GM21737 (cell line): ENCODE measurements at regions not wholly inside any gene's neighbourhood (a gene's known extent, or its start where the extent isn't known, plus 50 kb on each side); places are given as distances from the start of the nearest gene placed in this dataset.

ENCODE experiments used
- ATAC-seq: cut with Tn5 transposase; IDR thresholded peaks from one replicate; pipeline ENCODE4 v1.9.1; 2021; ENCODE audit warnings: mild to moderate bottlenecking, moderate library complexity; ENCODE audit not compliant: unreplicated experiment

DNA sequence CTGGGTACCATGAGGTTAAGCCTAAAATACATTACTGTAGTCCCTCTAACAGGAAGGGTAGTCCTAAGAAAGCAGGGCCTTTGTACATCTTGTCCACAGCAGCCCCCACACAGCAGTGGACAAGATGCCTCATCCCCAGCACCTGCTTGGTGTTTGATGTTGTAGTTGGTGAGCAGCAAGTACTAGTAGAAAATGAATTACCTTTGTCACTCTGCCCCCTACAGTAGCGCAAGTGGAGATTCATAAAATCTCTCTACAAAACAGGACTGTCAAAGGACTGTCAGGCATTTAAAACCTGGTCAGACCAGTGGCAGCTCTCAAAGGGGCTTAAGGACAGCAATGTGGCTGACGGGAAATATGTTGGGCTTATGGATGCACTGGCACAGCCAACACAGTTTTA, 122.5 kb downstream of the TMEM174 start:
- ATAC-seq = no peak

- no peak for ATAC-seq
Measured at GRCh38 chr5:73292816-73293459, 119.9 kb downstream of the TMEM174 start.

DNA sequence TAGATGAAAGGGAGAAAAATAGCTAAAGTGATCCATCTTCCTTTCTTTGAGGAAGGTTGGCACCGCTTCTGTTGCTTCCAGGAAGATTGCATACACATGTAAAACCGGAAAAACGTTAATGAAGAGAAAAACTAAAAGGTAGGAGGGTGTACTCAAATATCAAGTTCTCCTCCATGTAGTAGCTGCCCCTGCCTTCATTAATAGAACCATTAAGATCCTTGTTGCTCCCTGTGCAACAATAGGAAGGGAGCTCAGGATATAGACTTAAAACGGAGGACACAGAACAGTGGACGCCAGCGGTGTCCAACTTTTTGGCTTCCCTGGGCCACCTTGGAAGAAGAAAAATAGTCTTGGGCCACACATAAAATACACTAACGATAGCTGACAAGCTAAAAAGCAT, 118.9 kb downstream of the TMEM174 start:
- no peak for ATAC-seq

- no peak for ATAC-seq
Measured at GRCh38 chr5:73290242-73290641, 117.2 kb downstream of the TMEM174 start.

DNA sequence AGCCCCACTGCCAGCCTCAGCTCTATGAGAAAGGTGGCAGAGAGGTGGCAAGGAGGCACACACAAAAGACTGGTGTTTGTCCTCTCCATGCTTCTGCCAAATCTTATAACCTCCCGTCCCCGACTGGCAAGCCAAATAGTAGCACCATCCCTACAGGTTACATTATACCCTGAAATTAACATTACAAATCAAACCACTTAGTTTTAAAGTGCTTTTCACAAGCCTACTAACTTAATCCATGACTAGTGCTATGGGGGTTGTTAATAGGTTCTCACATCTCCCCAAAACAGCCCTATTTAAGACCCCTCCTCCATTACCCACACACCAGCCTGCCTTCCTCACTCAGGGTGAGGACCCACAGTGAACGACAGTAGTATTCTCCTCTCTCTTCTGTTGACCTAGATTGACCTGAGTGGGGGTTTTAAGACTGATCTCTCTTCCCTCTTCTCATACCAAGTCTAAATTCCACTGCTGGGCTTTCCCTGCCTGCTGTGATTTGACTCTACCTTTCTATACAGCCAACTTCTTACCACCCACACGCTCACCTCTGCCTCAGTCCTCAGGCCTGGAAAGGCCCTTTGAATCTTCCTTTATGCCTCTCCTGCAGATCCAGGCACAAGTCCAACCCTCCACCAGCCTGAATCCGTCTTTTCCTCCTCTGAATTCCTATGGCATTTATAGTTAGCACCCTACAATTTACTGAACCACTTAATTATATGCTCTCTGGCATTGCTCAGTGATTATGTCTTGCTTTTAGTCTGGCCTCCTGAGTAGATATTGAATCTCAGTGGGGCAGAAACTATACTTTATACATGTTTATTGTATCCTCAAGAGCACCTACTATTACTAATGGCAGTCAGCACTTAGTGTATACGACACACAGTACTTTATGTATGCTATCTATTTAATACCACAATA, 116.1 kb downstream of the TMEM174 start:
- no peak for ATAC-seq

DNA sequence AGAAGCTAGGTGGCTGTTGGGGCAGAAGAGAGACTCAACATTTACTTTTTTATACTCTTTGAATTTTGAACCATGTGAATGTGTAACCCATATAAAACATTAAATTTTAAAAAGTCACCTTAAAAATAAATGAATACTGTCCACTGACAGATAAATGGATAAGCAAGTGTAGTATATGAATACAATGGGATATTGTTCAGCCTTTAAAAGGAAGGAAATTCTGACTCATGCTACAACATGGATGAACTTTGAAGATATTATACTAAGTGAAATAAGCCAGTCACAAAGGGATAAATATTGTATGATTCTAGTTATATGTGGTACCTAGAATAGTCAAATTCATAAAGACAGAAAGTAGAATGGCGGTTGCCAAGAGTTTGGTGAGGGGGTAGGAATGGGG, 113.9 kb downstream of the TMEM174 start:
- ATAC-seq = no peak

DNA sequence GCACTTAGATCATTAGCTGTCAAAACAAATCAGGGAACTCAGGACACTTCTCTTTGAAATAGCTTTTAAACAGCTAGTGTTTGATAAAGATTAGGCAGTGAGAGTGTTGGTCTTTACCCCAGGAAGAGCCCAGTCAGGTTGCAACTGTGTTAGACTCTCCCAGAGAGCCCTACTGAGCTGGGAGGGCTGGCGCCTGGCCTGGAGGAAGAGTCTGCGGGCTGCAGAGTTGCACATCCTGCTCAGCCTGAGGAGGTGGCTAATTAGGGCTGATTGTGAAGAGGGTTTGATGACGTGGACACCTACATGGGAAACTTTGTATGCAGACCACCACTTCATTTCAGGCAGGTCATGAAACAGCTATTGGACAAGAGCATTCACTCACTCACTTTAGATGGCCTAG, 112.0 kb downstream of the TMEM174 start:
- no peak for ATAC-seq

DNA sequence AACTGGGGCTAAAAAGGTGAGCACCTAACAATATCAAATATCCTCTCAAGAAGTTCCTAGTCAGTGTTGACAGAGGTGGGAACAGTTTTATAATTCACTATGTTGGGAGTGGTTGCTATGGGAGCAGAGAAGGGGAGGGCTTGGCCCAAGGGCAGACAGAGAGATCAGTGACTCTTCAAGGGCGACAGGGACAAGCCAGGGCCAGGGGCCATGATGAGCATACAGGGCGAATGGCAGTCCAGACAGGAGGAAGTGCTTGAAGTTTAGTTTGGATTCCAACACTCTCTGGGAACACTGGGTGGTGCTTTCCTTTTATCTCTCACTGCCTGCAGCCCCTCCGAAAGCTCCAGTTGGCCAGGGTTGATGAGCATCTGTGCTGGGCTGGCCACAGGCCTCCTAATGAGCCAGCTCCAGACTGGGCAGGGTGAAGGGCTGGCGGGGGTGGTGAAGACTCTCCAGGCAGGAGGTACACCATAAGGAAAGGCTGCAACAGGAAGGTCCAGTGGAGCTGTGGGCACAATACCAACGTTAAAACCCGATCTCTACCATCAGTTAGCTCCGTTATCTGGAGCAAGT, 111.3 kb downstream of the TMEM174 start:
- no peak for ATAC-seq

DNA sequence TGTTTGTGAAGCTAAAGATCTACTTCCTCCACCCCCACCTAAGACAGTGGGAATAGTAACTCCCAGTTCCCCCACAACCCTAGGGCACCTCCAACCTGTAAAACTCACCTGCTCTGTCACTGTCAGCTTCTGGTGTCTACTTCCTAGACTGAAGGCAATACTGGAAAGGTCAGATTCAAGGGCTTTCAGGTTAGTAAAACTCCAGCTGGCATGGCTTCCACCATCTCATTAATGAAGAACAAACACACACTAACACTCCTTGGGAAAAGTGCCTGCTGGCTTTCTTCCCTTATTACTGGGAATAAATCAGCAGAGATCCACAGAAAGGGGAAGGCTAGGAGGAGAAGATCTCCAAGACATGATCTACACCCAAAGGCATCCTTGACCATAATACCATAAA, 109.9 kb downstream of the TMEM174 start:
- ATAC-seq = no peak

GRCh38 chr5:73282383-73282782, 109.4 kb downstream of the TMEM174 start:
- ATAC-seq = no peak

DNA sequence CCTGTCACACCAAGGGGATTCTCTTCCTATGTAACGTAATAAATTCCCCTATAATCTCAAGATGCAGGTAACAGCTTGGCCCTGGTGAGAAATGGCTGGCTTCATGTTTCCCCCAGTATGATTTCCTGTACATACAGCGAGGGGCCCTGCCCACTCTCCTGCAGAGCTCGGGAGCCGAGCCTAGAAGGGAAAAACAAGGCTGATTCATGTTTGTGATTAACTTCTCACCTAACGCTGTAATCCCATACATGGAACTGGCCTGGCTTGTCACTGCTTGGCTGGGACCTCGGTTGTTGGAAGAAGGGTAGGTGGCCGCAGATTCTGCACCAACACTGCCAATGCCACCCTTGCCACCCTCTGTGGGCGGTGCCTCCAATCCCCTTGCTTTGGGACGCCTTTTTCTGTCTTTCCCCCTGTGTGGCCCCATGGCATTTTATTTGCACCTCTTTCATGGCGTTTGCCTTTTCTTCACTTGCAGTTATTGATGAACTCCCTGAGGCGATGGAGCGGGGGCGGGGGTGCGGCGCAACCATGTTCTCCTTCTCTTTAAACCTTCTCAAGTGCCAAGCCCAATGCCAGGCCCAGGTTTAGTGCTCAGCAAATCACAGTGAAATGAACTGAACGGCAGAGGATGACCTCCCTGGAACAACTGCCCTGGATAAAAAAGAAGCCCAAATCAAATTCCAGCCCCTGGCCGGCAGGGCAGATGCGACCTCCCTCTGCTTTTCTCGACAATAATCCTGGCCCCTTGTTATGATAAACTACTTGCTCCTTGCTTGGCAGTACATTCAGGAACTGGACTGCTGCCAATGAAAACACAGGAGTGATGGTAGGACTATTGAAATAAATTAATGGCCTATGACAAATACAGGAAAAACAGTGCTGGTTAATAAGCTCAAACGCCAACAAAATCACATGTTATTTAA, 108.1 kb downstream of the TMEM174 start:
- no peak for ATAC-seq

DNA sequence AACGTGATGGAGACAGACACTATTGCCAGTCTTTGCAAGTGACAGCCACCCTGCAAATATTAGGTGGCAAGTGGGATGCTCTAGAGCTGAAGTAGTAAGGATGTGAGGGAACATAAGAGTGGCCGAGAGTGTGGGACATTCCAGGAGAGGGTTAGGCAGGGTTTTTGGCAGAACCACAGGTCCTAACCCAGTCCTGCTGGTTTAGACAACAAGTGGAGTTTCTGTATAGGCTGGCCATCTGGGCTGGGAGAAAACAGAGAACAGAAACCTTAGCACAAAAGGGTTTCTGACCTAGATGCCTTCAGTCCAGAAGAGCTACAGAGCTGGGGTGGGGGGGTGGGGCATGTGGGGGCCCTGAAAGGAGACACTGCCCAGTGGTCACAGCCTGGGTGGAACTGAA, 107.4 kb downstream of the TMEM174 start:
- no peak for ATAC-seq

DNA sequence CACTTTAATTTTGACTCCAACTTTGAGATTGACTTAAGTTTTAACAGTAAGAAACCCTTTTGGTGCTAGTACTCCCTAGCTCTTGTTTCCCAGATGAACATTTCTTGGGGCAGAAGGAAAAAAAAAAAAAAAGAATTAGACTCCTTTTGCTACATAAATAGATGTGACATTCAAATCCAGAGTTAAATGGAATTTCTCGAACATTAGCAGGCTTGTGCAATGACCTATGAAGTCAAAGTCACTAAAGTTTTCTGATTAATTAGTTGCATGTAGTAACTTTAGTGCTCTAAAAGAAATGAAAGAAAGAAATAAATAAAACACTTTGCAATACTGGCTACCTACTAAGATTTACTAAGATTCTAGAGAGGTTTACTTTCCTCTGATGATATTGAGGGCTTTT, 106.8 kb downstream of the TMEM174 start:
- no peak for ATAC-seq

GRCh38 chr5:73278693-73279092, 105.7 kb downstream of the TMEM174 start:
- ATAC-seq = no peak

DNA sequence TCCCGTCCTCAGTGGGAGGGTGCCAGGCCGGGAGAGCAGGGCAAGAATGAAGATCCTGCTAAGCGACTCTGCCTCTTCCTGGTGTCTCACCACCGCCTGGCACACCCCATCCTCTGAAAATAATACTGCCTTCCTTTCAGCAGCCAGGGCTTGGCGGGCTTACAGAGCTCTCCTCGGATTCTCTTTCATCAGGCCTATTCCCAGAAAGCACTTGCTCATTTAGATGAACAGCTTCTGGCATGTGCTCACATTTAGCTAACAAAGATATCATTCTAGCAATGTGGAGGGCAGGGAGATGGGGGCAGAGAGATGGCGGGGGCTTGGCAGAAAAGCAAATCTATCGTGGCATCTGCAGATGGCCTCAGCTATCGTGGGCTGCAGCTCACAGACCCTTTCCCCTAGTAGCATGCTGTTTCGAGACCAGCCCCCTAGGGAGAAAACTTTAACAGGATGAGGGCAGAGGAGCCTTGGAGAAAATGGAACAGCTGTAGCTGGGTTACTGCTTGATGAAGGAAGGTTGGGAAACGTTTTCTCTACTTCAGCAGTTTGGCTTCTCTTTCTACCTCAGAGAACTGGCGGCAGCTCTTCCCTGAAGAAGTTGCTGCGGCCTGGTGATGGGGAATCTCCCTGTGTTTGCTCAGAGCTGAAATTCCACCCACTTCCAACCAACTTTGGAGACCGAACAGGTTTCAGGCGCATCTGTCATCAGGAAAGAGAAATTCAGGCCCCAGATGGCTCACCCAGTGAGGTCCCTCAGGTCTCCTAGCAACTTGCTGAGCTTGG, 102.1 kb downstream of the TMEM174 start:
- ATAC-seq = no peak

GRCh38 chr5:73274121-73274520, 101.1 kb downstream of the TMEM174 start:
- ATAC-seq = no peak

GRCh38 chr5:73273379-73274050, 100.5 kb downstream of the TMEM174 start:
- no peak for ATAC-seq

DNA sequence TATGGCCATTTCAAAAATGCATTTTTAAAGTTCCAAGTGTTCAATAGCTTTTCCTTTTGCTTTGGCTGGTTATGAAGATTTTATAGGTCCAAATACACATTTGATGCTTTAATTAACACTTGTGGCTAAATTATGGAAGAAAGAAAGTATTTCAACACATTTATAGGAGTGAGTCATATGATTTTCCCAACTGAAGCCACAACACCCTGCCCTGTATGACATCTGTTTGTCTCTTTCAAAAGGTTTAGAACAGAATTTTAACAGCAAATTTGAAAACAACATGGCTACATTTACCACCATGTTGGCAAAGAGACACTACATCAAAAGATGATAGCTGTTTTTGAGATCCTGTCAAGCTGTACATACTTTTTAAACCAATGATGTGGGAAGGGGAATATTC, 99.4 kb downstream of the TMEM174 start:
- no peak for ATAC-seq

DNA sequence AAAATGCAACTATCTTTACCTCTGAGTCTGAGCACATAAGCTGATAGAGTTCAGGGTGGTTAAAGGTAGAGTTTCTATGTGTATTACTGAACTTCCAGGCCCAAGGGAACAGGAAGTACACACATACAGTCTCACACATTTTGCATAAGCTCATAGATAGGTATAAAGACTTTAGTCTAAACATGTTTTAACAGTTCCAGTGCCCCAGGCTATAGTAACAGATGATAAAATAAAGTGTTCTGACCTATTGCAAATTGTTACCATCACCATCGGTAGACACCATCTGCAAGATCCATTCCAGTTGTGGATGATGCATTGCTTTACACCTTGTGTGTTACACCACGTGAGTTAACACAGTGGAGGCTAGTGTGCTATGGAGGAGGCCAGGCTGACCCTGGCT, 95.8 kb downstream of the TMEM174 start:
- no peak for ATAC-seq
